ENCODE measurements at regions not wholly inside any gene's neighbourhood (a gene's known extent, or its start where the extent isn't known, plus 50 kb on each side); places are given as distances from the start of the nearest gene placed in this dataset.
A peak's percentile ranks its signal among the peaks of the same experiment; 100 is the strongest.

DNA sequence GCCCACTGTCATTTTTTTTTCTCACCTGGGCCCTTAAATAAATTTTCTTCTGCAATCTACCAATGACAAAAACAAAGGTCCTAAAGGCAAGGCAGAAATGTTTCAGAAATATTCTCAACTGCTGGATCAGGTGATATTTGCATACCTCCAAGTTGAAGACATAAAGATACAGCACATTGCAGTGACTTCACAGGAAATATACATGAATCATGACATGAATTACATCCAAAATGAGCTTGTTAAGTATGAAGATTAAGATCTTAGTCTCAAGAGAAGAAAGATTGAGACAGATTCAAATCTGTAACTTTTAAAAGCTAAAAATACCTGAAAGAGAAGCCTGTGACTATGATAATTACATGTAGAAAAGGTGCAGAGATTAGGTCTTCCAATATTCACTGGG lies 207.8 kb downstream of the SIPA1L2 start:
- CTCF ChIA-PET = no interaction called here

DNA sequence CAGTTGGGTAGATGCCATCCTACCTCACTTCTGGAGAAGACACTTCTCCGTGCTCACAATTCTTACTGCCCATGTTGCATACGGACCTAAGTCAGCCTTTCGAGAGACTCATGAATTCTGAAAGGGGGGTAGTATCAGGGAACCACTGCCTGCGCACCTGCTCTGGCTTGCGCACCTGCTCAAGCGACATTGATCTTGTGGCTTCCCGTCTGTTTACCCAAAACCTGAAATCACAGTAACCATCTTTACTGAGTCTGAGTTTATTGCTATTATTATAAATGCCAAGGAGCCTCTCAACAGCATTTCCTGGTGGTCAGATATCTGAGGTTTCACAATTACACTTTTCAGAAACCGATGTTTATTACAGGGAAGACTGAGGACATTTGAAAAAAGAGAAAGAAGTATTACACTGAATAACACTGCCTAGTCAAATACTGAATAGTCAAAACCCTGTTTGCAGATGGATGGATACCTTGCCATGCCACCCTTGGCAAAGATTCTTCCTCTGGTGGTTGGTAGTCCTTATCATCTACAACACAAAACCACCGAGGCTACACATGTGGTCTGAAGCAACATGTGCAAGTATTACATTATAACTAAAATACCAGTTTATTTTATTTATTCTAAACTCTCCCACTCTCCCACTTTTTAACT lies 208.7 kb downstream of the SIPA1L2 start:
- intact Hi-C loops (cut with micrococcal nuclease; ENCODE audit: unreplicated experiment) (no loop called here), in situ Hi-C loops (cut with HindIII; ENCODE audit: low pct_unique_long_range_greater_than_20kb, low sequenced_read_pairs) (no loop called here)
- H3K9me3 ChIP-seq (ENCODE audit: control insufficient read depth, insufficient read depth, low read depth, low read length) = no peaks in the 10 kb centered on the region
- no peaks in the 10 kb centered on the region for H3K4me1 ChIP-seq (ENCODE audit: control insufficient read depth, insufficient read depth, low read length)
- no peak overlapping the region for H3K27ac ChIP-seq (ENCODE audit: low read length)
- DNase-seq (ENCODE audit: low read depth, low spot score) (no peak), ATAC-seq (no peak)
- H3K27me3 ChIP-seq (ENCODE audit: control insufficient read depth, insufficient read depth, low read length) = no peaks in the 10 kb centered on the region
- H3K36me3 ChIP-seq (ENCODE audit: control insufficient read depth, insufficient read depth, low read length) = no peaks in the 10 kb centered on the region
- TF ChIP-seq, protein P1, sequence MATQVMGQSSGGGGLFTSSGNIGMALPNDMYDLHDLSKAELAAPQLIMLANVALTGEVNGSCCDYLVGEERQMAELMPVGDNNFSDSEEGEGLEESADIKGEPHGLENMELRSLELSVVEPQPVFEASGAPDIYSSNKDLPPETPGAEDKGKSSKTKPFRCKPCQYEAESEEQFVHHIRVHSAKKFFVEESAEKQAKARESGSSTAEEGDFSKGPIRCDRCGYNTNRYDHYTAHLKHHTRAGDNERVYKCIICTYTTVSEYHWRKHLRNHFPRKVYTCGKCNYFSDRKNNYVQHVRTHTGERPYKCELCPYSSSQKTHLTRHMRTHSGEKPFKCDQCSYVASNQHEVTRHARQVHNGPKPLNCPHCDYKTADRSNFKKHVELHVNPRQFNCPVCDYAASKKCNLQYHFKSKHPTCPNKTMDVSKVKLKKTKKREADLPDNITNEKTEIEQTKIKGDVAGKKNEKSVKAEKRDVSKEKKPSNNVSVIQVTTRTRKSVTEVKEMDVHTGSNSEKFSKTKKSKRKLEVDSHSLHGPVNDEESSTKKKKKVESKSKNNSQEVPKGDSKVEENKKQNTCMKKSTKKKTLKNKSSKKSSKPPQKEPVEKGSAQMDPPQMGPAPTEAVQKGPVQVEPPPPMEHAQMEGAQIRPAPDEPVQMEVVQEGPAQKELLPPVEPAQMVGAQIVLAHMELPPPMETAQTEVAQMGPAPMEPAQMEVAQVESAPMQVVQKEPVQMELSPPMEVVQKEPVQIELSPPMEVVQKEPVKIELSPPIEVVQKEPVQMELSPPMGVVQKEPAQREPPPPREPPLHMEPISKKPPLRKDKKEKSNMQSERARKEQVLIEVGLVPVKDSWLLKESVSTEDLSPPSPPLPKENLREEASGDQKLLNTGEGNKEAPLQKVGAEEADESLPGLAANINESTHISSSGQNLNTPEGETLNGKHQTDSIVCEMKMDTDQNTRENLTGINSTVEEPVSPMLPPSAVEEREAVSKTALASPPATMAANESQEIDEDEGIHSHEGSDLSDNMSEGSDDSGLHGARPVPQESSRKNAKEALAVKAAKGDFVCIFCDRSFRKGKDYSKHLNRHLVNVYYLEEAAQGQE (IDR thresholded peaks at IDR 0.05; ENCODE audit: insufficient read depth in 1 of 2, low read depth in 2 of 2, low read length in 1 of 2) = no peak
- no peak for TF ChIP-seq SIN3A (IDR thresholded peaks at IDR 0.05; ENCODE audit: borderline replicate concordance, insufficient read depth, low read depth, low read length)
- TF ChIP-seq, protein P2, sequence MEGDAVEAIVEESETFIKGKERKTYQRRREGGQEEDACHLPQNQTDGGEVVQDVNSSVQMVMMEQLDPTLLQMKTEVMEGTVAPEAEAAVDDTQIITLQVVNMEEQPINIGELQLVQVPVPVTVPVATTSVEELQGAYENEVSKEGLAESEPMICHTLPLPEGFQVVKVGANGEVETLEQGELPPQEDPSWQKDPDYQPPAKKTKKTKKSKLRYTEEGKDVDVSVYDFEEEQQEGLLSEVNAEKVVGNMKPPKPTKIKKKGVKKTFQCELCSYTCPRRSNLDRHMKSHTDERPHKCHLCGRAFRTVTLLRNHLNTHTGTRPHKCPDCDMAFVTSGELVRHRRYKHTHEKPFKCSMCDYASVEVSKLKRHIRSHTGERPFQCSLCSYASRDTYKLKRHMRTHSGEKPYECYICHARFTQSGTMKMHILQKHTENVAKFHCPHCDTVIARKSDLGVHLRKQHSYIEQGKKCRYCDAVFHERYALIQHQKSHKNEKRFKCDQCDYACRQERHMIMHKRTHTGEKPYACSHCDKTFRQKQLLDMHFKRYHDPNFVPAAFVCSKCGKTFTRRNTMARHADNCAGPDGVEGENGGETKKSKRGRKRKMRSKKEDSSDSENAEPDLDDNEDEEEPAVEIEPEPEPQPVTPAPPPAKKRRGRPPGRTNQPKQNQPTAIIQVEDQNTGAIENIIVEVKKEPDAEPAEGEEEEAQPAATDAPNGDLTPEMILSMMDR (IDR thresholded peaks at IDR 0.05) = no peak
- TF ChIP-seq TCF7L2 (IDR thresholded peaks at IDR 0.05; ENCODE audit: low read depth, low read length) = no peak
- no peak for TF ChIP-seq POLR2AphosphoS5 (IDR thresholded peaks at IDR 0.05; ENCODE audit: low read depth, low read length)
- H3K4me3 ChIP-seq (ENCODE audit: low read depth in 2 of 2, low read length in 2 of 2) = no peak overlapping the region
- BruUV-seq (replicated peaks) = no TSS peak
- ChIA-PET POLR2A (no interaction called here), CTCF (no interaction called here)

More for the DNA sequence above, 207.8 kb downstream of the SIPA1L2 start:
- no peaks in the 10 kb centered on the region for H3K9me3 ChIP-seq (ENCODE audit: control insufficient read depth, insufficient read depth, low read depth, low read length)
- intact Hi-C loops (cut with micrococcal nuclease; ENCODE audit: unreplicated experiment) = no loop called here
- ATAC-seq (no peak), DNase-seq (ENCODE audit: low read depth, low spot score) (peak; percentile 12)
- H3K36me3 ChIP-seq (ENCODE audit: control insufficient read depth, insufficient read depth, low read length) = no peaks in the 10 kb centered on the region
- H3K27me3 ChIP-seq (ENCODE audit: control insufficient read depth, insufficient read depth, low read length) = no peaks in the 10 kb centered on the region
- no peak overlapping the region for H3K4me3 ChIP-seq (ENCODE audit: low read depth in 2 of 2, low read length in 2 of 2)
- no peak overlapping the region for H3K27ac ChIP-seq (ENCODE audit: low read length)
- TF ChIP-seq TCF7L2 (IDR thresholded peaks at IDR 0.05; ENCODE audit: low read depth, low read length) (no peak), POLR2AphosphoS5 (IDR thresholded peaks at IDR 0.05; ENCODE audit: low read depth, low read length) (no peak), SIN3A (IDR thresholded peaks at IDR 0.05; ENCODE audit: borderline replicate concordance, insufficient read depth, low read depth, low read length) (no peak)
- TF ChIP-seq, protein P2 (IDR thresholded peaks at IDR 0.05) = no peak
- TF ChIP-seq, protein P1 (IDR thresholded peaks at IDR 0.05; ENCODE audit: insufficient read depth in 1 of 2, low read depth in 2 of 2, low read length in 1 of 2) = no peak
- H3K4me1 ChIP-seq (ENCODE audit: control insufficient read depth, insufficient read depth, low read length) = no peaks in the 10 kb centered on the region
- in situ Hi-C loops (cut with HindIII; ENCODE audit: low pct_unique_long_range_greater_than_20kb, low sequenced_read_pairs) = no loop called here
- BruUV-seq (replicated peaks) = no TSS peak
- POLR2A ChIA-PET = no interaction called here
